DND-41 (cell line): ENCODE measurements at regions not wholly inside any gene's neighbourhood (a gene's known extent, or its start where the extent isn't known, plus 50 kb on each side); places are given as distances from the start of the nearest gene placed in this dataset.

Experiments used
- ATAC-seq: fragments of 200-7000 bp; cut with Tn5 transposase; 3 replicates; pipeline ENCODE4 v1.9.1; 2021; ENCODE audit warnings: low read depth; ENCODE audit not compliant: insufficient read depth
- DNase-seq: peaks from one replicate; pipeline ENCODE4 v3.0.0-alpha.2; 2020
- H2AFZ ChIP-seq: 2 replicates; pipeline ENCODE4 v1.6.0; 2012; ENCODE audit warnings: low read depth, low read length
- H3K27ac ChIP-seq: 2 replicates; pipeline ENCODE4 v1.5.1; 2012; ENCODE audit warnings: low read length, inconsistent platforms
- H3K27me3 ChIP-seq: fragments of 200-600 bp; sonication (generic); 2 replicates; pipeline ENCODE4 v1.6.0; 2012; ENCODE audit warnings: low read length, mild to moderate bottlenecking, inconsistent platforms; ENCODE audit not compliant: insufficient read depth, poor library complexity
- H3K36me3 ChIP-seq: 2 replicates; pipeline ENCODE4 v1.5.1; 2012; ENCODE audit warnings: low read length, inconsistent platforms; ENCODE audit not compliant: insufficient read depth
- H3K4me1 ChIP-seq: 2 replicates; pipeline ENCODE4 v1.5.1; 2012; ENCODE audit warnings: mild to moderate bottlenecking, low read length; ENCODE audit not compliant: insufficient read depth
- H3K4me2 ChIP-seq: 2 replicates; pipeline ENCODE4 v1.6.0; 2012; ENCODE audit warnings: mild to moderate bottlenecking, moderate library complexity, low read length, inconsistent platforms; ENCODE audit not compliant: insufficient read depth
- H3K4me3 ChIP-seq, 2 experiments: fragments of 200-600 bp in 1 of 2; shearing (Covaris generic) in 1 of 2; 2 replicates each; pipeline ENCODE4 v1.5.1; 2012 to 2016; ENCODE audit warnings: inconsistent platforms in 2 of 2, low read length in 2 of 2, mild to moderate bottlenecking in 2 of 2, low read depth in 1 of 2, moderate library complexity in 1 of 2
- H3K79me2 ChIP-seq: 2 replicates; pipeline ENCODE4 v1.6.0; 2012; ENCODE audit warnings: low read length, inconsistent platforms; ENCODE audit not compliant: insufficient read depth
- H3K9ac ChIP-seq: 2 replicates; pipeline ENCODE4 v1.6.0; 2012; ENCODE audit warnings: low read depth, mild to moderate bottlenecking, inconsistent platforms, low read length, moderate library complexity
- H3K9me3 ChIP-seq: 2 replicates; pipeline ENCODE4 v1.5.1; 2012; ENCODE audit warnings: low read length, moderate library complexity, mild to moderate bottlenecking, inconsistent platforms; ENCODE audit not compliant: insufficient read depth, severe bottlenecking
- H4K20me1 ChIP-seq: 2 replicates; pipeline ENCODE4 v1.6.0; 2012; ENCODE audit warnings: low read length; ENCODE audit not compliant: insufficient read depth
- CTCF ChIP-seq: IDR thresholded peaks from 2 replicates; pipeline ENCODE4 v1.5.1; 2012; ENCODE audit warnings: borderline replicate concordance, low read length, moderate library complexity, mild to moderate bottlenecking; ENCODE audit not compliant: poor library complexity, severe bottlenecking; ENCODE audit errors: extremely low read depth
- EZH2 ChIP-seq: IDR thresholded peaks from 3 replicates; pipeline ENCODE4 v1.6.1; 2012; ENCODE audit warnings: borderline replicate concordance, low read depth, mild to moderate bottlenecking, moderate library complexity, low read length, inconsistent platforms; ENCODE audit not compliant: severe bottlenecking

GRCh38 chr21:41653243-41653953 is 113.5 kb downstream of the RIPK4 start:
- ATAC-seq: no peak
- Histone ChIP-seq H3K4me3 (no peak overlapping the region), H3K27ac (no peak overlapping the region), H2AFZ (no peak overlapping the region), H3K79me2 (no peaks in the 10 kb centered on the region), H3K9me3 (peaks cover 8% of the 10 kb centered on the region), H4K20me1 (no peaks in the 10 kb centered on the region), H3K9ac (no peak overlapping the region), H3K27me3 (no peaks in the 10 kb centered on the region), H3K36me3 (no peaks in the 10 kb centered on the region), H3K4me1 (no peaks in the 10 kb centered on the region), H3K4me2 (no peak overlapping the region)
- no peak for DNase-seq
- no peak for TF ChIP-seq EZH2
- TF ChIP-seq CTCF: no peak

GRCh38 chr21:41651830-41652229 is 115.0 kb downstream of the RIPK4 start:
- Histone ChIP-seq H3K27me3 (no peaks in the 10 kb centered on the region), H3K4me2 (no peak overlapping the region), H3K79me2 (no peaks in the 10 kb centered on the region), H2AFZ (no peak overlapping the region), H4K20me1 (no peaks in the 10 kb centered on the region), H3K4me1 (no peaks in the 10 kb centered on the region), H3K9me3 (peaks cover 8% of the 10 kb centered on the region), H3K9ac (no peak overlapping the region), H3K36me3 (no peaks in the 10 kb centered on the region), H3K27ac (no peak overlapping the region), H3K4me3 (no peak overlapping the region)
- ATAC-seq (no peak), DNase-seq (no peak)
- TF ChIP-seq EZH2 (no peak), CTCF (no peak)

DNA sequence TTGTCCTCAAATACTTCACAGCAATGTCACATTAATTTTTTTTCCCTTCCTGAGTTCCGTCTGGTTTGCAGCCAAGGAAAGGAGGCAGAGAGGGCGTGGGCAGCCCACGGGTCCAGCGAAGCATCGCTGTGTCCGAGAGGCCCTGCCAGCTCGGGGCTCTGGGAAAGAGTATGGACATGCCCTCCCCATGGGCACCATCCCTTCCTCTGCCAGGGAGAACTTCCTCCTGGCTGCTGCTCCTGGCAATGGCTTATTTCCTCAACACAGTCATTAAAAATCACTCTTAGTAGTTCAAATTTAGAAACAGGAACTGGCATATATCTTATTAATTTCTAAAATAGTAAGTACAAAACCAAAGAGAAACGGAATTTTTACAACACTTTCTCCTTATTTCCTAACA is 115.4 kb downstream of the RIPK4 start:
- ATAC-seq: no peak
- Histone ChIP-seq H3K36me3 (no peaks in the 10 kb centered on the region), H3K4me3 (no peak overlapping the region), H3K9ac (no peak overlapping the region), H3K4me2 (no peak overlapping the region), H3K4me1 (no peaks in the 10 kb centered on the region), H4K20me1 (no peaks in the 10 kb centered on the region), H3K79me2 (no peaks in the 10 kb centered on the region), H3K27me3 (no peaks in the 10 kb centered on the region), H2AFZ (no peak overlapping the region), H3K9me3 (peaks cover 8% of the 10 kb centered on the region), H3K27ac (no peak overlapping the region)
- DNase-seq: no peak
- TF ChIP-seq CTCF: no peak
- no peak for TF ChIP-seq EZH2
